Epithelial cell of esophagus (primary cell): ENCODE measurements at regions not wholly inside any gene's neighbourhood (a gene's known extent, or its start where the extent isn't known, plus 50 kb on each side); places are given as distances from the start of the nearest gene placed in this dataset.

ENCODE experiments used
- DNase-seq: peaks from one replicate; pipeline ENCODE4 v3.0.0; 2010; ENCODE audit warnings: low read depth
- H3K4me3 ChIP-seq: 2 replicates; pipeline ENCODE4 v1.5.1; 2011; ENCODE audit warnings: mild to moderate bottlenecking, low read length, control low read depth
- TF ChIP-seq, protein P1 (sequence below): IDR thresholded peaks from 2 replicates; pipeline ENCODE4 v1.5.1; 2011; ENCODE audit warnings: low read depth, mild to moderate bottlenecking, low read length, control low read depth, inconsistent platforms; ENCODE audit not compliant: insufficient read depth; ENCODE audit errors: missing control alignments

- H3K4me3 ChIP-seq: no peak overlapping the region
- TF ChIP-seq, protein P1, sequence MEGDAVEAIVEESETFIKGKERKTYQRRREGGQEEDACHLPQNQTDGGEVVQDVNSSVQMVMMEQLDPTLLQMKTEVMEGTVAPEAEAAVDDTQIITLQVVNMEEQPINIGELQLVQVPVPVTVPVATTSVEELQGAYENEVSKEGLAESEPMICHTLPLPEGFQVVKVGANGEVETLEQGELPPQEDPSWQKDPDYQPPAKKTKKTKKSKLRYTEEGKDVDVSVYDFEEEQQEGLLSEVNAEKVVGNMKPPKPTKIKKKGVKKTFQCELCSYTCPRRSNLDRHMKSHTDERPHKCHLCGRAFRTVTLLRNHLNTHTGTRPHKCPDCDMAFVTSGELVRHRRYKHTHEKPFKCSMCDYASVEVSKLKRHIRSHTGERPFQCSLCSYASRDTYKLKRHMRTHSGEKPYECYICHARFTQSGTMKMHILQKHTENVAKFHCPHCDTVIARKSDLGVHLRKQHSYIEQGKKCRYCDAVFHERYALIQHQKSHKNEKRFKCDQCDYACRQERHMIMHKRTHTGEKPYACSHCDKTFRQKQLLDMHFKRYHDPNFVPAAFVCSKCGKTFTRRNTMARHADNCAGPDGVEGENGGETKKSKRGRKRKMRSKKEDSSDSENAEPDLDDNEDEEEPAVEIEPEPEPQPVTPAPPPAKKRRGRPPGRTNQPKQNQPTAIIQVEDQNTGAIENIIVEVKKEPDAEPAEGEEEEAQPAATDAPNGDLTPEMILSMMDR: no peak
- no peak for DNase-seq
Measured at GRCh38 chrY:12526362-12527063, 174.5 kb upstream of the USP9Y start.

- DNase-seq: peak; percentile 9
- TF ChIP-seq, protein P1: no peak
- peak overlapping the region; percentile 28 for H3K4me3 ChIP-seq
Measured at GRCh38 chrY:12537226-12537854, 163.7 kb upstream of the USP9Y start.

GRCh38 chrY:12546746-12547420 is 154.1 kb upstream of the USP9Y start:
- H3K4me3 ChIP-seq: no peak overlapping the region
- DNase-seq: no peak
- TF ChIP-seq, protein P1: no peak

DNA sequence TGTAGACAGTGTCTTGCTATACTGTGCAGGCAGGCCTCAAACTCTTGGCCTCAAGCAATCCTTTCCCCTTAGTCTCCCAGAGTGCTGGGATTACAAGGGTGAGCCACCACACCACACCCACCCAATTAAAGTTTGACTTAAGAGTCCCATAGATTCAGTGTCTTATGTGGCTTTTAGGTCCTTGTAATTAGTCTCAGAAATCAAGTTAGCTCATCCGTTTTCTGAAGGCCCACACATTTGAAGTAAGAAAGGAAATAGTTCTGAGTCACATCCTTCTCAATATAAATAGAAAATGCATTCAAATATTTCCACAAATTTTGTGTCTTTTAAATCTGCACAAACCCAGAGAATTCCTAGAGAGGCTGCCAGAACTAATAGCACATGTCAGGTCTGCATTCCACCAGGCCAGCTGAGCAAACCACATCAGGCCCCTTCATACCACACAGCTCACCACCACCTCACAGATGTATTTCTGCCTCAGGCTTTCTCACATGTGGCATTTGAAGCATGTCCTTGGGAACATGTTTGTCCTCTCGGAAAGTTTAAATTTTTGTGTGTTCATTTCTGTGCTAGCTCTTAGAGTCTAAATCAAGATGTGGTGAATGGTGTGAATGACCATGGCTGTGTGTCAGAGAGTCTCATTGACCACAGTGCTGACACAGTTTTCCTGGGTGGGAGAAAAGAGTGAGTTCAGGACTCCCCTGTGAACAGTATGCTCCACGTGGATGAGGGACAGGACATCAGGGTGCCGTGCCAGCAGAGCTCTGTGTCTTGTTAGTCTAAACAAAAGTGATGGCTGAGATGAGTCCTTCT is 148.4 kb upstream of the USP9Y start:
- no peak overlapping the region for H3K4me3 ChIP-seq
- TF ChIP-seq, protein P1: no peak
- DNase-seq: peak; percentile 45

DNA sequence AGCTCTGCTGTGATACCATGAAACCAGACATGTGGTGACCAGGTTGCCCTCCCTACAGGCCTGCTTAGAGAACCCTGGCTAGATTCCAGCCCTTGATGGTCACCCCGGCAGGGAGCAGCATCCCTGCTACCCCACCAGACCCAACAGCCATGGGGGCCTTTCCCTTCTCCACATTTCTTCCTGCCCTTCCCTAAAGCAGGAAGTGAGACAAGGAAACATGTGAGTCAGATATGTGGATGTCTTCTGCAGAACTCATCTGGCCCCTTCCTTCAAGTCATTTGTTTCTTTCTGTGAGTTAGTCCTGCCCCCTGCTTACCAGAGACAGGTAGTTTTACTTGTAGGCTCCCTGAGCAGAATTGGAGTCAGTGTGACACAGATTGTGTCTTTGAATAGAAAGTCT is 147.1 kb upstream of the USP9Y start:
- peak; percentile 62 for DNase-seq
- H3K4me3 ChIP-seq: no peak overlapping the region
- TF ChIP-seq, protein P1: no peak

GRCh38 chrY:12555005-12555404 is 146.0 kb upstream of the USP9Y start:
- H3K4me3 ChIP-seq: no peak overlapping the region
- TF ChIP-seq, protein P1: no peak
- DNase-seq: peak; percentile 49
